HG03095 (cell line): ENCODE measurements at regions not wholly inside any gene's neighbourhood (a gene's known extent, or its start where the extent isn't known, plus 50 kb on each side); places are given as distances from the start of the nearest gene placed in this dataset.

Experiments used
- ATAC-seq: cut with Tn5 transposase; IDR thresholded peaks from one replicate; pipeline ENCODE4 v1.9.1; 2021; ENCODE audit warnings: moderate library complexity; ENCODE audit not compliant: unreplicated experiment

- no peak for ATAC-seq
Observed at GRCh38 chr3:124429129-124429815, 301.0 kb upstream of the UMPS start.

- ATAC-seq, result no peak
Observed at GRCh38 chr3:124431331-124431994, 298.8 kb upstream of the UMPS start.

- ATAC-seq, result no peak
Observed at GRCh38 chr3:124434176-124434575, 296.1 kb upstream of the UMPS start.

GRCh38 chr3:124435467-124435866 is 294.8 kb upstream of the UMPS start:
- no peak for ATAC-seq

GRCh38 chr3:124438813-124439212 is 291.4 kb upstream of the UMPS start:
- ATAC-seq, result no peak

GRCh38 chr3:124439603-124440002 is 290.6 kb upstream of the UMPS start:
- ATAC-seq, result no peak

GRCh38 chr3:124441766-124442165 is 288.5 kb upstream of the UMPS start:
- no peak for ATAC-seq

- no peak for ATAC-seq
Observed at GRCh38 chr3:124442463-124442862, 287.8 kb upstream of the UMPS start.

GRCh38 chr3:124443446-124443845 is 286.8 kb upstream of the UMPS start:
- no peak for ATAC-seq

GRCh38 chr3:124444075-124444474 is 286.2 kb upstream of the UMPS start:
- no peak for ATAC-seq

- no peak for ATAC-seq
Observed at GRCh38 chr3:124444896-124445295, 285.4 kb upstream of the UMPS start.

GRCh38 chr3:124447845-124448244 is 282.4 kb upstream of the UMPS start:
- ATAC-seq, result no peak

GRCh38 chr3:124448954-124449353 is 281.3 kb upstream of the UMPS start:
- ATAC-seq, result no peak

GRCh38 chr3:124450366-124450765 is 279.9 kb upstream of the UMPS start:
- no peak for ATAC-seq

GRCh38 chr3:124451630-124452317 is 278.5 kb upstream of the UMPS start:
- ATAC-seq, result no peak

GRCh38 chr3:124453189-124453588 is 277.1 kb upstream of the UMPS start:
- ATAC-seq, result no peak

- ATAC-seq, result no peak
Observed at GRCh38 chr3:124455891-124456290, 274.4 kb upstream of the UMPS start.

- ATAC-seq, result no peak
Observed at GRCh38 chr3:124456506-124456905, 273.7 kb upstream of the UMPS start.

- ATAC-seq, result no peak
Observed at GRCh38 chr3:124459678-124460077, 270.6 kb upstream of the UMPS start.

GRCh38 chr3:124461126-124461525 is 269.1 kb upstream of the UMPS start:
- no peak for ATAC-seq

GRCh38 chr3:124461838-124462632 is 268.2 kb upstream of the UMPS start:
- ATAC-seq, result no peak
